ENCODE measurements at regions not wholly inside any gene's neighbourhood (a gene's known extent, or its start where the extent isn't known, plus 50 kb on each side); places are given as distances from the start of the nearest gene placed in this dataset.

DNA sequence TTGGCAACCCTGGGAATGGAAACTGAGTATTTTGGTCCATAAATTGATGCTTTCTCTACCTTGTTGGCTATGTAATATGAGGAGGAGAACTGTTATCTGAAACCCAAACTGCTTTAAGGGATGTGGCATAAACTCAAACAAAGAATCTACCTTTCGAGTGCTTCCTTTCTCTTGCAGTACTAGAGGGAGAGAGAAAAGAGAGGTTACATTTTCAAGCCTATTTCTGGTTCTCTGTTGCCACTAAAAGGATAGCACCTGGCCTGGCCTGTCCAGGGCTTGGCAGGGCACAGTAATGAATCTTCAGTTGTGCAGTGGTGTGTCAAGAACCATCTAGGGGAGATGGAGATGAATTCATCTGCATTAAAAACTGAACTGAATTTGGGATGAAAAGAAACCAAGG is 308.6 kb downstream of the PTTG2 start:
- Histone ChIP-seq H3K27me3 (ENCODE audit: insufficient read depth, low read depth, severe bottlenecking) (no peaks in the 10 kb centered on the region), H3K36me3 (no peaks in the 10 kb centered on the region), H3K9me3 (ENCODE audit: severe bottlenecking) (no peaks in the 10 kb centered on the region), H3K4me3 (ENCODE audit: low read depth, low read length) (no peak overlapping the region), H3K27ac (no peak overlapping the region)
- no peak for DNase-seq
- TF ChIP-seq, protein P1, sequence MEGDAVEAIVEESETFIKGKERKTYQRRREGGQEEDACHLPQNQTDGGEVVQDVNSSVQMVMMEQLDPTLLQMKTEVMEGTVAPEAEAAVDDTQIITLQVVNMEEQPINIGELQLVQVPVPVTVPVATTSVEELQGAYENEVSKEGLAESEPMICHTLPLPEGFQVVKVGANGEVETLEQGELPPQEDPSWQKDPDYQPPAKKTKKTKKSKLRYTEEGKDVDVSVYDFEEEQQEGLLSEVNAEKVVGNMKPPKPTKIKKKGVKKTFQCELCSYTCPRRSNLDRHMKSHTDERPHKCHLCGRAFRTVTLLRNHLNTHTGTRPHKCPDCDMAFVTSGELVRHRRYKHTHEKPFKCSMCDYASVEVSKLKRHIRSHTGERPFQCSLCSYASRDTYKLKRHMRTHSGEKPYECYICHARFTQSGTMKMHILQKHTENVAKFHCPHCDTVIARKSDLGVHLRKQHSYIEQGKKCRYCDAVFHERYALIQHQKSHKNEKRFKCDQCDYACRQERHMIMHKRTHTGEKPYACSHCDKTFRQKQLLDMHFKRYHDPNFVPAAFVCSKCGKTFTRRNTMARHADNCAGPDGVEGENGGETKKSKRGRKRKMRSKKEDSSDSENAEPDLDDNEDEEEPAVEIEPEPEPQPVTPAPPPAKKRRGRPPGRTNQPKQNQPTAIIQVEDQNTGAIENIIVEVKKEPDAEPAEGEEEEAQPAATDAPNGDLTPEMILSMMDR (IDR thresholded peaks at IDR 0.05; ENCODE audit: low read depth, low read length), result no peak

DNA sequence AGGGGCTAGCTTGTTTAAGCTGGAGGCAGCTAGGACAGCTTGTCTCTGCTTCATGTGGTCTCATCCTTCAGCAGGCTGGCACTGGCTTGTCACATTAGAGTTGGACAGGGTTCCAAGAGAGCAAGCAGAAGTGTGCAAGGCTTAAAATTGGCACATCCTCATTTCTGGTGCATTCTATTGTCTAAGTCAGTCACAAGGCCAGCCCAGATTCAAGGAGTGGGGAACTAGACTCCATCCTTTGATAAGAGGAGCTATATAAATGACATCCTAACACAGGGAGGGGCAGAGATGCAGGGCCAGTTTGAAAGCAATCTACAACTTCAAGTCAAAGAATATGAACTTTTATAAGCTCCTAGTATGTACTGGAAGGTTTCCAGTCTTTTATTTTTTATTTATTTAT is 313.2 kb downstream of the PTTG2 start:
- H3K9me3 ChIP-seq (ENCODE audit: severe bottlenecking), result peaks cover 4% of the 10 kb centered on the region
- no peaks in the 10 kb centered on the region for H3K27me3 ChIP-seq (ENCODE audit: insufficient read depth, low read depth, severe bottlenecking)
- TF ChIP-seq, protein P1 (IDR thresholded peaks at IDR 0.05; ENCODE audit: low read depth, low read length), result no peak
- no peak for DNase-seq
- no peak overlapping the region for H3K4me3 ChIP-seq (ENCODE audit: low read depth, low read length)
- H3K27ac ChIP-seq, result no peak overlapping the region
- no peaks in the 10 kb centered on the region for H3K36me3 ChIP-seq

DNA sequence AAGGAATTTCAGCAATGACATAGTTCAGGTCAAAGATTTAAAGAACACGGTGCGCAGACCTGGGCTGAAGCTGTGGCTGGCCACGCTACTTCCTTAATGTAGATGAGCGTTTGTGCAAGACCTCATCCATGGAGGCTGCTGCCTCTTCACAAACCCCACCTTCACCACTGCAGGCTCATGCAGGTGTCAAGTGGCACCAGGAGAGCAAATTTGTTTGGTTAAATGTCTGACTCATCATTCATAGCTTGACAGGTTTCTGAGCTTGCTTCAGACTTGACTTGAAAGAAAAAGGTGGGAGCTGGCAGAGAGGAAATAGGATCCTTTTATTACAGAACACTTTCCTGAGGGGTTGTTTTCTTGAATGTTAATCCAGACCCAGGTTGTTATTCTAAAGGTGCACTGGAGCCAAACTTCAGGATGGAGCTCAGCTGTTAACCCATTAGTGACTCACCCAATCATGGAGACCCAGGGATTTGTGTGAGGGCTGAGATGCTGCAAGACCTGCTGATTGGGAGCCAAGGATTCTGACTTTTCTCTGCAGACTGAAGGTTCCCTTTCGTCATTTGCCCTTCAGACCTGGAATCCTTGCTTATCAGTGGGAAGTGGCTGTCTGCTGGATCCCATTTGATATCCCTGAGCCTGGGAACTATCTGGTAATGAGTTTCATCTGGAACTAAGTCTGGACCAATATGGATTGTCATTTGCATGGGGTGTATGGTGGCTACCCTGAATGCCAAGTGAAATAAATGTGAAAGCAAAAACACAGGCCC is 315.3 kb downstream of the PTTG2 start:
- Histone ChIP-seq H3K27ac (no peak overlapping the region), H3K9me3 (ENCODE audit: severe bottlenecking) (peaks cover 7% of the 10 kb centered on the region), H3K27me3 (ENCODE audit: insufficient read depth, low read depth, severe bottlenecking) (no peaks in the 10 kb centered on the region), H3K36me3 (no peaks in the 10 kb centered on the region), H3K4me3 (ENCODE audit: low read depth, low read length) (no peak overlapping the region)
- no peak for DNase-seq
- TF ChIP-seq, protein P1 (IDR thresholded peaks at IDR 0.05; ENCODE audit: low read depth, low read length), result no peak

DNA sequence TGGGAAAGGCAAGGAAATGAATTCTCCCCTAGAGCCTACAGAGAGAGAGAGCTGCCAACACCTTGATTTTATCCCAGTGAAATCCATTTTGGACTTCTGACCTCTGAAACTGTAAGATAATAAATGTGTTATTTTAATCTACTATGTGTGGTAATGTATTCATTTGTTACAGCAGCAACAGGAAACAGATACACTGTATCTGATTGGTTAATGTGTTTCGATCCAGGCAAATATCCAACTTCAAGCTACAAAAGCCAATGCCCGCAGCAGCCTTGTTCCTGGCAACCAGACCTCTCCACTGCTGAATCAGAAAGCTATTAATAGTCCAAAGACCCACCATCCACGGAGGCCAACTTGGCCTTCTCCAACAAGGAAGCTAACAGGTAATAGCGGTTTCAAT is 318.1 kb downstream of the PTTG2 start:
- TF ChIP-seq, protein P1 (IDR thresholded peaks at IDR 0.05; ENCODE audit: low read depth, low read length), result no peak
- no peaks in the 10 kb centered on the region for H3K36me3 ChIP-seq

DNA sequence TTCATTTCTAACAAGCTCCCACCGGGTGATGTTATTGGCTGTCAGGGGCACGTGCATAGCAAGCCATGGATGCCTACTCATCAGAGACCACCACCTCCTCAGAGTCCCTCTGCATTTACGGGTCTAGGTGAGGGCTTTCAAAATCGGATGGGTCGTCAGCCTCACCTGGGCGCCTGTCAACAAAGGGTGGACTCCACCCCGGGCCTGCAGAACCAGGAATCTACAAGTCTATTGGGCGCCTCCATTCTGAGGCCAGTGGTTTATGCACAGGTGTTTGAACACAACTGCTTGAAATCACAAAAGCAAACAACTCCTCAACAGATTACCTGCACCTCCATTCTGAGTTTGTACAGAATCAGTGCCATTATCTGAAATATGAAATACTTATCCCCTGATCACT is 318.9 kb downstream of the PTTG2 start:
- no peak overlapping the region for H3K4me3 ChIP-seq (ENCODE audit: low read depth, low read length)
- H3K9me3 ChIP-seq (ENCODE audit: severe bottlenecking), result peaks cover 7% of the 10 kb centered on the region
- H3K36me3 ChIP-seq, result no peaks in the 10 kb centered on the region
- DNase-seq, result no peak
- no peak overlapping the region for H3K27ac ChIP-seq
- no peaks in the 10 kb centered on the region for H3K27me3 ChIP-seq (ENCODE audit: insufficient read depth, low read depth, severe bottlenecking)
- TF ChIP-seq, protein P1 (IDR thresholded peaks at IDR 0.05; ENCODE audit: low read depth, low read length), result no peak

More for the DNA sequence above, 318.1 kb downstream of the PTTG2 start:
- no peaks in the 10 kb centered on the region for H3K27me3 ChIP-seq (ENCODE audit: insufficient read depth, low read depth, severe bottlenecking)
- no peak overlapping the region for H3K4me3 ChIP-seq (ENCODE audit: low read depth, low read length)
- peaks cover 7% of the 10 kb centered on the region for H3K9me3 ChIP-seq (ENCODE audit: severe bottlenecking)
- DNase-seq, result no peak
- no peak overlapping the region for H3K27ac ChIP-seq

Data from WERI-Rb-1 (cell line).